Neuronal stem cell (in vitro differentiated cells): ENCODE measurements at regions not wholly inside any gene's neighbourhood (a gene's known extent, or its start where the extent isn't known, plus 50 kb on each side); places are given as distances from the start of the nearest gene placed in this dataset.

ENCODE experiments used
- DNase-seq: peaks from one replicate; pipeline ENCODE4 v3.0.0-alpha.2; 2013; ENCODE audit warnings: low spot score
- H2AFZ ChIP-seq: one replicate; pipeline ENCODE4 v1.6.1; 2013; ENCODE audit warnings: mild to moderate bottlenecking, low read length, inconsistent platforms
- H2AK5ac ChIP-seq: 2 replicates; pipeline ENCODE4 v1.6.1; 2013; ENCODE audit warnings: low read depth, mild to moderate bottlenecking, inconsistent platforms, low read length, moderate library complexity, mixed read lengths
- H2BK120ac ChIP-seq: 2 replicates; pipeline ENCODE4 v1.6.1; 2013; ENCODE audit warnings: low read depth, mild to moderate bottlenecking, inconsistent platforms, low read length, moderate library complexity, mixed read lengths
- H2BK12ac ChIP-seq: one replicate; pipeline ENCODE4 v1.6.1; 2013; ENCODE audit warnings: low read length, inconsistent platforms
- H2BK15ac ChIP-seq: 2 replicates; pipeline ENCODE4 v1.6.1; 2013; ENCODE audit warnings: mild to moderate bottlenecking, low read length, inconsistent platforms, mixed read lengths
- H2BK5ac ChIP-seq: one replicate; pipeline ENCODE4 v1.6.1; 2013; ENCODE audit warnings: inconsistent platforms, mild to moderate bottlenecking, low read length, moderate library complexity
- H3K14ac ChIP-seq: one replicate; pipeline ENCODE4 v1.6.1; 2013; ENCODE audit warnings: low read length, inconsistent platforms
- H3K18ac ChIP-seq: 2 replicates; pipeline ENCODE4 v1.6.1; 2013; ENCODE audit warnings: low read length, inconsistent platforms
- H3K23ac ChIP-seq: 2 replicates; pipeline ENCODE4 v1.6.1; 2013; ENCODE audit warnings: low read depth, mild to moderate bottlenecking, mixed read lengths, low read length, inconsistent platforms; ENCODE audit not compliant: poor library complexity
- H3K27ac ChIP-seq: replicated peaks from 3 replicates; pipeline ENCODE4 v1.5.1; 2013; ENCODE audit warnings: low read length, inconsistent platforms
- H3K27me3 ChIP-seq, 3 experiments: 2 replicates each; pipeline ENCODE4 v1.6.1; 2013; ENCODE audit warnings: low read length in 3 of 3, mild to moderate bottlenecking in 2 of 3, inconsistent platforms in 1 of 3, low read depth in 1 of 3, mixed read lengths in 1 of 3, moderate library complexity in 1 of 3; ENCODE audit not compliant: control insufficient read depth in 3 of 3, insufficient read depth in 3 of 3
- H3K36me3 ChIP-seq, 2 donors: replicated peaks in 1 of 2; 2 replicates each; pipeline ENCODE4 v1.6.1; 2013; ENCODE audit warnings: low read length in 2 of 2; ENCODE audit not compliant: control insufficient read depth in 2 of 2, insufficient read depth in 2 of 2
- H3K4ac ChIP-seq: 2 replicates; pipeline ENCODE4 v1.6.1; 2013; ENCODE audit warnings: inconsistent platforms, mild to moderate bottlenecking, low read length, moderate library complexity
- H3K4me1 ChIP-seq, 2 donors: 1 replicate in 1 of 2; 2 replicates in 1 of 2; pipeline ENCODE4 v1.6.1; 2013; ENCODE audit warnings: low read length in 2 of 2, low read depth in 1 of 2; ENCODE audit not compliant: control insufficient read depth in 2 of 2, insufficient read depth in 1 of 2
- H3K4me2 ChIP-seq: one replicate; pipeline ENCODE4 v1.6.1; 2013; ENCODE audit warnings: mild to moderate bottlenecking, low read length, inconsistent platforms; ENCODE audit not compliant: insufficient read depth, poor library complexity, severe bottlenecking
- H3K4me3 ChIP-seq, 2 donors: 2 replicates each; pipeline ENCODE4 v1.5.1; 2013; ENCODE audit warnings: low read length in 2 of 2, mild to moderate bottlenecking in 2 of 2, inconsistent platforms in 1 of 2, moderate library complexity in 1 of 2
- H3K79me1 ChIP-seq: one replicate; pipeline ENCODE4 v1.6.1; 2013; ENCODE audit warnings: low read depth, mild to moderate bottlenecking, inconsistent platforms, low read length, moderate library complexity
- H3K9ac ChIP-seq: one replicate; pipeline ENCODE4 v1.6.1; 2013; ENCODE audit warnings: mild to moderate bottlenecking, low read depth, low read length, inconsistent platforms; ENCODE audit not compliant: poor library complexity
- H3K9me3 ChIP-seq, 2 donors: replicated peaks in 1 of 2; 2 replicates each; pipeline versions ENCODE3 to v1.6.1; 2013; ENCODE audit warnings: low read length in 2 of 2, mild to moderate bottlenecking in 2 of 2, inconsistent platforms in 1 of 2, low read depth in 1 of 2, mixed read lengths in 1 of 2, moderate library complexity in 1 of 2; ENCODE audit not compliant: control insufficient read depth in 2 of 2, insufficient read depth in 1 of 2
- H4K8ac ChIP-seq: one replicate; pipeline ENCODE4 v1.6.1; 2013; ENCODE audit warnings: low read depth, mild to moderate bottlenecking, inconsistent platforms, low read length, moderate library complexity
- H4K91ac ChIP-seq: one replicate; pipeline ENCODE4 v1.6.1; 2013; ENCODE audit warnings: low read length, low read depth, mild to moderate bottlenecking, inconsistent platforms; ENCODE audit not compliant: poor library complexity
- WGBS, 2 donors: extraction: QIAGEN DNeasy Blood & Tissue Kit; methylation state at CpG; one replicate each; pipeline ENCODE4 v1.1.7; 2013; ENCODE audit warnings: missing lambda C conversion rate in 2 of 2, mixed read lengths in 1 of 2; ENCODE audit not compliant: insufficient read length in 2 of 2, insufficient replicate concordance in 1 of 2; ENCODE audit errors: extremely low coverage in 2 of 2; 5-methylcytosine and 5-hydroxymethylcytosine counted together

DNA sequence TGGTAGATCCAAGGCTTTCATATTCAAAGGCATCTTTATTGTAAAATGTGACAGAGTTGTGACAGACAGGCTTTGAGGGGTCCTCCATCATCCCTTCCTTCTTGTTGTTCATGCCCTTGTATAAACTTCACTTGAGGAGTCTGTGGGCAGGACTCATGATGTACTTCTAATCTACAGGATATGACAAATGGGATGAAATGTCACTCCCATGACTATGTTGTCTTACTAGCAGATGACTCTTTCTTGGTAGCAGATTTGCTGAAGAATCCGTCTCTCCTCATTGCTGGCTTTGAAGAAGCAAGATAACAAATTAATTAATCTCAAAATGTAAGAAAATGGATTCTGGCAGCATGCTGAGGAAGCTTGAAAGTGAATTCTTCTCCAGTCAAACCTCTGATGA, 566.1 kb downstream of the TFAP2B start:
- H3K36me3 ChIP-seq: no peaks in the 10 kb centered on the region
- no peak overlapping the region for H2AK5ac ChIP-seq
- H3K9ac ChIP-seq: no peak overlapping the region
- H2AFZ ChIP-seq: no peak overlapping the region
- H3K4me1 ChIP-seq: no peaks in the 10 kb centered on the region
- no peak overlapping the region for H3K4ac ChIP-seq
- no peak overlapping the region for H3K18ac ChIP-seq
- no peak for DNase-seq
- no peak overlapping the region for H3K23ac ChIP-seq
- no peak overlapping the region for H3K4me3 ChIP-seq
- no peak overlapping the region for H4K91ac ChIP-seq
- H3K27me3 ChIP-seq: no peaks in the 10 kb centered on the region
- no peak overlapping the region for H2BK120ac ChIP-seq
- H2BK12ac ChIP-seq: no peak overlapping the region
- H3K14ac ChIP-seq: no peak overlapping the region
- no peak overlapping the region for H3K4me2 ChIP-seq
- no CpG with 5 or more reads among the region's 1 CpG for WGBS, 2 donors
- H4K8ac ChIP-seq: no peak overlapping the region
- H3K79me1 ChIP-seq: no peaks in the 10 kb centered on the region
- no peak overlapping the region for H2BK5ac ChIP-seq
- H3K9me3 ChIP-seq: no peaks in the 10 kb centered on the region
- no peak overlapping the region for H2BK15ac ChIP-seq
- no peak overlapping the region for H3K27ac ChIP-seq

DNA sequence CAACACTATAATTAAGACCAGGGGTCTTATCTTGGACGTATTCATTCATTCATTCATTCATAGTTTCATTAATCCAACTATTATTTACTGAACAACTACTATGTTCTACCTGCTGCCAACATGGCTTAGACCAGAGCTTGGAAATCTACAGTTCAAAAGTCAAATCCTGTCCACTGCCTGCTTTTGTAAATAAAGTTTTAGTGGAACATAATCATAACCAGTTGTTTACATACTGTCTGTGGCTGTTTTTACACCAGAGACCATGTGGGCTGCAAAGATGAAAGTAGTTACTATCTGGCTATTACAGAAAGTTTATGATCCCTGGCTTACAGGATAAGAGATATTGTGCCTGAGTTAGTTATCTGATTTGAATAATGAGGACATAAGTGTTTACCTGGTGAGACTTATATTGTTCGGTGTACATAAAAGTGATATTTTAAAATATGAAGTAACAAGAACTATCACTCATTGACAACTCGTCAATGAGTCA, 567.7 kb downstream of the TFAP2B start:
- H3K14ac ChIP-seq: no peak overlapping the region
- H2BK5ac ChIP-seq: no peak overlapping the region
- no peak for DNase-seq
- no CpG with 5 or more reads among the region's 3 CpGs for WGBS, 2 donors
- no peak overlapping the region for H2AFZ ChIP-seq
- H3K18ac ChIP-seq: no peak overlapping the region
- H3K79me1 ChIP-seq: no peaks in the 10 kb centered on the region
- H4K8ac ChIP-seq: no peak overlapping the region
- no peak overlapping the region for H2BK12ac ChIP-seq
- no peaks in the 10 kb centered on the region for H3K4me1 ChIP-seq
- no peak overlapping the region for H2BK120ac ChIP-seq
- H3K36me3 ChIP-seq: no peaks in the 10 kb centered on the region
- H3K9me3 ChIP-seq: no peaks in the 10 kb centered on the region
- H2AK5ac ChIP-seq: no peak overlapping the region
- H3K23ac ChIP-seq: no peak overlapping the region
- H3K4me2 ChIP-seq: no peak overlapping the region
- no peak overlapping the region for H3K9ac ChIP-seq
- no peaks in the 10 kb centered on the region for H3K27me3 ChIP-seq
- H2BK15ac ChIP-seq: no peak overlapping the region
- no peak overlapping the region for H3K27ac ChIP-seq
- no peak overlapping the region for H3K4me3 ChIP-seq
- no peak overlapping the region for H4K91ac ChIP-seq
- H3K4ac ChIP-seq: no peak overlapping the region

- Histone ChIP-seq H2BK120ac (no peak overlapping the region), H2BK5ac (no peak overlapping the region), H3K18ac (no peak overlapping the region), H3K14ac (no peak overlapping the region), H4K8ac (no peak overlapping the region), H3K4me1 (no peaks in the 10 kb centered on the region), H3K4me3 (no peak overlapping the region), H3K4me2 (no peak overlapping the region), H3K23ac (no peak overlapping the region), H3K36me3 (no peaks in the 10 kb centered on the region), H4K91ac (no peak overlapping the region), H3K4ac (no peak overlapping the region), H3K27ac (no peak overlapping the region), H2BK15ac (no peak overlapping the region), H2AK5ac (no peak overlapping the region), H3K27me3 (no peaks in the 10 kb centered on the region), H3K9ac (no peak overlapping the region), H3K9me3 (no peaks in the 10 kb centered on the region), H2BK12ac (no peak overlapping the region), H3K79me1 (no peaks in the 10 kb centered on the region), H2AFZ (no peak overlapping the region)
- no peak for DNase-seq
- no CpG with 5 or more reads among the region's 4 CpGs for WGBS, 2 donors
These were observed 569.2 kb downstream of the TFAP2B start for GRCh38 chr6:51387907-51388306.

GRCh38 chr6:51394061-51394460, 575.4 kb downstream of the TFAP2B start:
- H2BK12ac ChIP-seq: no peak overlapping the region
- no peak overlapping the region for H2AFZ ChIP-seq
- no peaks in the 10 kb centered on the region for H3K4me1 ChIP-seq
- H3K27me3 ChIP-seq: no peaks in the 10 kb centered on the region
- no peak overlapping the region for H2BK5ac ChIP-seq
- H4K91ac ChIP-seq: no peak overlapping the region
- no peak overlapping the region for H3K18ac ChIP-seq
- no peak overlapping the region for H3K23ac ChIP-seq
- no peak overlapping the region for H3K14ac ChIP-seq
- H3K4me2 ChIP-seq: no peak overlapping the region
- H3K36me3 ChIP-seq: no peaks in the 10 kb centered on the region
- no peaks in the 10 kb centered on the region for H3K9me3 ChIP-seq
- H3K27ac ChIP-seq: no peak overlapping the region
- no peak overlapping the region for H3K9ac ChIP-seq
- H3K79me1 ChIP-seq: no peaks in the 10 kb centered on the region
- H3K4me3 ChIP-seq: no peak overlapping the region
- DNase-seq: no peak
- H2BK15ac ChIP-seq: no peak overlapping the region
- no peak overlapping the region for H4K8ac ChIP-seq
- no peak overlapping the region for H3K4ac ChIP-seq
- H2AK5ac ChIP-seq: no peak overlapping the region
- H2BK120ac ChIP-seq: no peak overlapping the region
